ENCODE measurements at regions not wholly inside any gene's neighbourhood (a gene's known extent, or its start where the extent isn't known, plus 50 kb on each side); places are given as distances from the start of the nearest gene placed in this dataset.

DNA sequence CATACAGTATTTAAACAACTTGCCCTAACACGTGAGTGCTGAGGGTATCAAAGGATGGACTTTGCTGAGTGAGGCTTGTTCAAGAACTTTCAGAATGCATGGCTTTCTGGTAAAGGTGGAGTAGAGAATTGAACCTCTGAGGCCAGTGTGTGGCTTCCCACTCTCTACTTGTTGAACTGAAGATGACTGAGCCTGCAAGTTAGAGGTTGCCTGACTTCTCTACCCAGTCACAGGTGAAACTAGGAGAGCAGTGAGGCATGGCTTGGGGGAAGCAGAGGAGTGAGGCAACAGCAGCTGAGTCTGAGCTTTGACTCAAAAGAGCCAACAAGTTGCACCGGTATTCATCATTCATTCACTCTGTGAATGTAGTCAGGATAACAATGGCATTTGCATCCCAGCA, 256.4 kb upstream of the SESN3 start:
- DNase-seq (ENCODE audit: low spot score) (no peak), FAIRE-seq (no peak)

DNA sequence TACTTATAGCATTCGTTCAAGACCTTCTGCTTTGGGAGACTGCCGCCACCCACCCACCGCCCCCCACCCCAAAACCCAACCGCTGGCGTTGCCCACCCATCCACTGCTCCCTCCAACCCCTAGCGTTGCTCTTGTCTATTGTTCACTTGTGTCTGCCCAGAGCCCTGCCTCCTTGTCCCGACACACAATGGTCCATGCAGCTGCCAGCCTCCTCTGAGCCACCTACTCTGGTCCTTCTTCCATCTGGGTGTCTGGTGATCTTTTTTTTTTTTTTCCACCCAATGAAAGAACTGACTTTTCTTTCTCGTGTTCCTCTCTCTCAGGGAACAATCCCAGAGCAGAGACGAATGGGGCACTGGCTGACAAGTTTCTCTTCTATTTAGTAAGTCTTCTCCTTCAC, 256.0 kb upstream of the SESN3 start:
- FAIRE-seq (no peak), DNase-seq (ENCODE audit: low spot score) (no peak)

DNA sequence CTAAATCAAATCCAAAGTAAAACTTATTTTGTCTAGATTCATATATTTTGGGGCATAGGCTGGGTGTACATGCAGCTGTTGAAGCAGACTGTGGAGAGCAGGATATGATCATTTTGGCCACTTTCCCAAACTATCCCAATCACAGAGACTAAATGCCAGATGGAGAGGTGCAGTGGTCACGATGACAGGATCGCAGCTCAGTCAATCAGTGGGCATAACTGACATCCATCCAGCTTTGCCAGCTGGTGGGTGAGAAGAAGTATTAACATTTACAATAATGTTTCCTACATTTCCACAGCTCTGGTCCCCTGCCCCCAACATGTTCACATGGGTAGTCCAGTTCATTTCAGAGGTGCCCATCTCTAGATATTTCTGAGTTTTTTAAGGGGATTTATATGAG, 255.5 kb upstream of the SESN3 start:
- no peak for DNase-seq (ENCODE audit: low spot score)
- no peak for FAIRE-seq

DNA sequence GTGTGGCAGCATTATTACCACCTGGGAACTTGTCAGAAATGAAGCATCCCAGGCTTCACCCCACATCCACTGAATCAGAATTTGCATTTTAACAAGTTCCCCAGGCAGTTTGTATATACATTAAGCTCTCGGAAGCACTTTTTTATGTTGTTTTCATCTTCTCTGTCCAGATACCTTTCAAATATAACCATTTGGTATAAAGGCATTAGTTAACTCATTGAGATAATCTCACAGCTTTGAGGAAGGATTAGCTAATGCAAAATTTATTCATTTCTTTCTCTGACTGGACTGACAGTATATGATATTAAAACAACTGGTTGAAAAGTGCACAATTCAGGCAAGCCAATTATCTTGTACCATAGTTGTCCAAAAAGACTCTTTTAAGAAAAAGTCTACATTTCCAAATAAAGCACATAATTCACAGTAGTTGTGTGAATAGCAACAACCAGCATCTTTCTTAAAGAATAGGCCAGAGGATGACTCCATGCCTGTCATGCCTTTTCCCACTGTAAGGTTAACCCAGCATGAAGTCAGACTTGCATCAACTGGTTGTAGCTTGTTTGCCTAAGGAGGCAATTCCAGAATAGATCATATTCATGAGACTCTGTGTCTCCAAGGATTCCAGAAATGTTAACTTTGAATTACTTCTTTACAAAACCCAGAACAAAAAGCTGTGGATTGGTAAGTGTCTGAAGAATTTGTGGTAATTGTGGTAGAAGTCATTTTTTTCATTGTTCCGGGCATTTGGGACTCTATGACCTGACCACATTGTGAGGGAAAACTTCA, 254.3 kb upstream of the SESN3 start:
- FAIRE-seq: no peak

DNA sequence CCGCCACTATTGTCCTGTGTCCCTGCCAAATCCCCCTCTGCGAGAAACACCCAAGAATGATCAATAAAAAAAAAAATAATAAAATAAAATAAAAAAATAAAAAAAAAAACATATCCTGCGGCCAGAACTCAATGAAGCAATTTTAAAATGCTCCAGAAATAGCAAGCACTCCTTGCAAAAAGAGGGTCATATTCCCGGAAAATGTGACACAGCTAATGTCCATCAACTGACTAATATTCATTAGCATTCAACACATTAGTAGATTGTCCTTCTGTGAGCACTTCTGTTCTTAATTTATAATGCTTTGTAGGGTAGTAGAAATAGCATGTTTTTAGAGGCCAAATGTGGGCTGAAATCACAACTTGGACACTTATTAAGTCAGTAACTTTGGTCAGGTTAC, 252.3 kb upstream of the SESN3 start:
- no peak for DNase-seq (ENCODE audit: low spot score)
- no peak for FAIRE-seq

More for the DNA sequence above, 254.3 kb upstream of the SESN3 start:
- peak; percentile 31 for DNase-seq (ENCODE audit: low spot score)

DNA sequence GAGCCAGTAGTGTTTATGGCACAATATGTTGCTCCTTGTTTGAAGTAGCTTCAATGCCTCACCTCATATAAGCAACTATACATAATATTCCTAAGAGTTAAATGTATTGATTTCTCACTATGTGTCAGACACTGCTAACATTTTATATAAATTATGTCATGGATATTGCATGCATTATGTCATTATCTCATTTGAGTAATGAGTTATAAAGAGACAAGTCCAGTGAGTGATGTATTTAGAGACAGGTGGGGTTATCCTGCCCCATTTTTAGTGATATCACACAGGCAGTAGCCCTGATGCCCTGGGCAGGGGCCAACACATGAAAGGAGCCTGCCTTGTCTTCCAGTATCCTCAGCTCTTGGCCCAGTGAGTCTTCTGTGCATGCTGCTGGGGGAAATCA, 247.0 kb upstream of the SESN3 start:
- DNase-seq (ENCODE audit: low spot score) (no peak), FAIRE-seq (no peak)

DNA sequence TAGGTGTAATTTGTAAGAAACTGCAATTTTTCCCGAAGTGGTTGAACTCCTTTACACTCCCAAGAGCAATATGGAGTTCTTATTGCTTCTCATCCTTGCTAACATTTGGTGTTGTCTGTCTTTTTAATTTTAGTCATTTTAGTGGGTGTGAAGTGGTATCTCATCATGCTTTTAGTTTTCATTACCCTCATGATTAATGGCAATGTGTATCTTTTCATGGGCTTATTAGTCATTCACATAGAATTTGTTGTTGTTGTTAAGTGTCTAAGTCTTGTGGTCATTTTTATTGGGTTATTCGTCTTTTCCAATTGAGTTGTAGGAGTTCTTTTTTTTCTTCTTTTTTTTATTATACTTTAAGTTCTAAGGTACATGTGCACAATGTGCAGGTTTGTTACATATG, 238.3 kb upstream of the SESN3 start:
- no peak for DNase-seq (ENCODE audit: low spot score)

DNA sequence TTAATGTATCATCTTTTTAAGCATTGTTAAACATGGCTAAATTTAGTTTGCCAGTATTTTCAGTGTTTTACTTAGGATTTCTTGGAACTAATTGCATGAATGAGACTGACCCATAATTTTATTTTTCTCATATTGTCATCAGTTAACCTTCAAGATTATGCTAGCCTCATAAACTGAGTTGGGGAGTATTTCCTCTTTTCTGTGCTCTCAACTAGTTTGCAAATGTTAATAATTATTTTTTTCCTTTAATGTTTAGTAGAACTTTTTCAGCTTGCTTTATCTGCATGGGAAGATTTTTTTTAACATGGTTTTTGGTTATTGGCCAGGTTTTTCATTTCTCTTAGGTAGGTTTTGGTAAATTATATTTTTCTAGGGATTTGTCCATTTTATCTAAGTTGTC, 235.4 kb upstream of the SESN3 start:
- no peak for FAIRE-seq
- DNase-seq (ENCODE audit: low spot score): no peak

More for the DNA sequence above, 238.3 kb upstream of the SESN3 start:
- no peak for FAIRE-seq

DNA sequence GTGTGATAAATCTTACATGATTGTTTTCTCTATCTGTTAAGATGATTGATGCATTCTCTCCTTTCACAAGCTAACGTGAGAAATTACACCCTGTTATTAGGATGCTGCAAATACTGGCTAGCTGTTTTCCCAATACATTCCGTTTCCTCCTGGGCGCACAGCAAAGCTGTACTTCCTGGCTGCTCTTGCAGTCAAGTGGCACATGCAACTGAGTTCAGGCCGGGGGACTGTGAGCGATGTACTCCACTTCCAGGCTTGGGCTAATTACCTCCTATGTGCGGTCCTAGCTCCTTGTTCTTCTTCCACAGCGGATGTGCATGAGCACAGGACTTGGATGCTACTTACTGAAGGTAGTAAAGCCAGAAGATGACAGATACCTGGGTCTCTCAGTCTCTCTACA, 234.9 kb upstream of the SESN3 start:
- no peak for DNase-seq (ENCODE audit: low spot score)
- FAIRE-seq: no peak

DNA sequence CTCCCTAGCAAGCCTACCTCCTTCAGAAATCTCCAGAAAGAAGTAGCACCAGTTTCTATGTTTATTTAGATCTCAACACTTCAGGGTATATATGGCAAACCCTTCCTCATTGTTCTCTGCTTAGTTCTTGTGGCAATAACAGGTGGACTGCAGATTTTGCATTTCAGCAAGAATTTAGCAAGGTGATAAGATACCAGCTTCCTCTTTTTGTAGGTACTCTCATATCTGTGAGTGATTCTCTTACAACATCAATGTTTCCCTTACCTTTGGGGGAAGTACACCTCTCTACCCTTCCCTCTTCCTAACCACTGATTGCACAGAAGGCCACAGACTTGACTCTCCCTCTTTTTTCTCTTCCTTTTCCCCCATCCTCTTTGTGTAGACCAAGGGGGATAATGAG, 230.9 kb upstream of the SESN3 start:
- DNase-seq (ENCODE audit: low spot score) (no peak), FAIRE-seq (no peak)

DNA sequence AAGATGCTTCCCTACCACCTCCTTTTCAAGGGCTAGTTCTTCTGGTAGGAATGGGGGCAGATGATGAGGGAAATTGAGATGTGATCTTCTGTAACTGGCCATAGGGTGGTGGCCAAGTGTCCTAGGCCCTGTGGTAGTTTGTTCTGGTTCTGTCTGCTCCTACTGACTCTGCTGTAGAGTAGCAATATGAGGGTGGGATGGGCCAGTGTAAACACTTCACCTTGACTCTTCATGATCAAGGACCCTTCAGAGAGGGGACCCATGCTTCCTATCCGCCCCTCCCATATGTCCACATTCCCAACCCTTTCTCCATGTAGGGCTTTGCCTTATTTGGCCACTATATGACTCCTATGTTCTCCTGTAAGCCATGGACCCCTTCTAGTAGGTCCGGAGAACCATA, 230.3 kb upstream of the SESN3 start:
- no peak for DNase-seq (ENCODE audit: low spot score)
- FAIRE-seq: no peak

DNA sequence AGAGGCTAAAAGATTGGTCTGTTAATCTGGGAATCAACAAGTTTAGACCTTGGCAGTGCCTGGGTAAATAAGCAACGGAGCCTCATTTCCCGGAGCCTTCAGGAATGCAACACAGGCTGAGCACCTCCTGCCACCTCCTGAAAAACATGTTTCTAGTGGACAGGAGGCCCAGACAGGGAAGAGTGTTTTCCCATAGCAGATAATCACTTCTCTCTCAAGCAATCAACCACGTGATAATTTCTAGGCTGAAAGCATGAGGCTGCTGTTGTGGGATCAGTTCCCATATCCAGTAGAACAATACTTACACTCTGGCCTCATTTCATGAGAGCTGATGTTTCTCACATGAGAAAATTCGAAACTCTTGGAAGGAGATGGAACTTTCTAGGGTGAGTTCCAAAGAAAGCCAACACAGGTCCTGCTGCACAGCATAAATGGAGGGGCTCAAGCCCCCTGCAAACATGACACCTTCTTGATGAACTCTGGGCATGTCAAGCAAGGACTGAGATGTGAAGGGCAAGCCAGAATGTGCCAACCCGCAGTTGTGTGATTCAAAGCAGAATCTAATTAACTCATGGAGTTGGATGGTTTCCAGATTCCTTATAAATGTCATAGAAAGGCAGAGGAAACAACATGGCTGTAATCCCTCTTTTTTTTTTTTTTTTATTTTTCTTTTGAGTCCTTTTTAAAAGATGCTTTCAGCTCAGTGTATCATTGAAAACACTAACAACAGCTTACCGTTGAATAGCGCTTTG, 228.5 kb upstream of the SESN3 start:
- FAIRE-seq (no peak), DNase-seq (ENCODE audit: low spot score) (no peak)

DNA sequence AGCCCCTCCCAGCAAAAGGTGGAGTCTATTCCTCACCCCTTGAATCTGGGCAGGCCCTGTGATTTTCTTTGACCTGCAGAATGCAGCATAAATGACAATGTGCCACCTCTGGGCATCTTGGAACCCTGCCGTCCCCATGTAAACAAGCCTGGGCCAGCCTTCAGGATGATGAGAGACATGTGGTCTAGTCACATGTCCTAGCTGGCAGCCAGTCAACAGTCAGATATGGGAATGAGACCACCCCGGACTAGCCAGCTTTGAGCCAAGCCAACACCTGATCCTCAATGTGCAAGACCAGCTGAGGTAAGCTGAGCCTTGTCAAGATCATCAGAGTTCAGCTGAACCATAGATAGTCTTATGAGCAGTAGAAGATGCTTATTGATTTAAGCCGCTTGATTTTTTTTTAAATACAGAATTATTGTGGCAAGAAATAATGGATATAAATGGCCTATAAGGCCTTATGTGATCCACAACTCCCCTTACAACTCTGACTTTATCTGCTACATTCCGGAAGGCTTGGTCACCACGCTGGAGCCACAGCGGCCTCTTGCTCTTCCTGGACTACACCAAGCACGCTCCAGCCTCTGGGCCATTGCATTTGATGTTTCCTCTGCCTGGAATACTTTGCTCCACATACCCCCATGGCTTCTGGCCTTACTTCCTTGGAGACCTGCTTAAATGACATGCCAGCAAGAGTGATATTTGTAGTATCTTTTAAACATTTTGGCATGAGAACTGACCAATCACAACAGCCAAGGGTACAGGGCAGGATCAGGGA, 225.9 kb upstream of the SESN3 start:
- FAIRE-seq (peak; percentile 82), DNase-seq (ENCODE audit: low spot score) (no peak)

DNA sequence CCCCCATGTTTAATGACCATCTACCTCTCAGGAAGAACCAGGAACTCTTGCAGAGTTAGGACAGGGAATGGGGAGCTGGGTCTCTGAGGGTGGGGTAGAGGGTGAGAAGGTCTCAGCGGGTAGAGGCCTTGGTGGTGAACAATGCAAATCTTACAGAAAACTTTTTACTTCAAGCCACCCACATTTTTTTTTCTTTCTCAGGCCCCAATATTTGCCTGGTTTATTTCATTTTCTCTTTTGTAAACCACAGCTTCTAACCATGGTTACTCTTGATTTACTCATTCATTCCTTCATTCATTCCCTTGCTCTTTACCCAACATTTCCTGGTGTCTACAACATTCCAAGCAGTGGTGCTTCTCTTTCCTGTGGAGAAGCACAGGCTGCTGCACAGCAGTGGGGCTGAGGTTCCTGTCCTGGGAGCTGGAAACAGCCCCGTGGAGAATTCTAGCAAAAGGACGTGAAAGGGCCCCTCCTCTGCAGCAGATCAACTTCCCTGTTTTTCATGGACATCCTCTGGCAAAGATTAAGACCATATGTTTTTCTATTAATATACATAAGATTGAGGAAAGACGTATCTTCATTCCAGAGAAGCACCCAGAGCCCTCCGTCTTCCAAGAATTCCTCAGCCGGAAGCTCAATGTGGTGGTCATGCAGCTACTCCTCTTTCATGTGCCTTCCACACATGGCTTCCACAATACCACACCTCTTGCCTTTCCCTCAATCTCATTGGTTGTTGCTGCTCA, 224.4 kb upstream of the SESN3 start:
- no peak for DNase-seq (ENCODE audit: low spot score)
- FAIRE-seq: no peak

DNA sequence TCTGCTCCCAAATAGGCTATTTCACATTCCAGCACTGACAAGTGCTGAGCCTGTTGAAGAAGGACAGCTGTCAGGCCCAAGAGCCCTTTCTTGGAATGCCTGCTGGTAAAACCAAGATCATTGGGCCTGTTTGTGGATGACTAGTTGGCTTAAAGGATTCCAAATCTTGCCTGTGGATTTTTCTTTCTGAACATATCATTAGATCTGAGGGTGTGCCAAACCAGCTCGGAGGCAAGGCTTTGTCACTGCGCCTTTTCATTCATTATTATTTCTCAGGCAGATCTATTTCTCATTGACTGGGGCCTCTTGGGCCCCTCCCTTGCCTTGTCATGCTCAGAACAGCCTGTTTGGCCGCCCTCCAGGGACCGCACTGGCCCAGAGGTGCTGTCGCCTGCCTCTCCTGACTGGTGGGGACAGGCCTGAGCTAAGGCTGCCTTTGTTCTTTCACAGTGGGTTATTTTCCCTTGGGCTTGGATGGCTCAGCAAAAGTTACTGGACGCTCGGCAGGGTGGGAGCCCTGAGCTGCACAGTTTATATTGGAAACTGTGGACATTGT, 222.7 kb upstream of the SESN3 start:
- FAIRE-seq (peak; percentile 27), DNase-seq (ENCODE audit: low spot score) (peak; percentile 48)

DNA sequence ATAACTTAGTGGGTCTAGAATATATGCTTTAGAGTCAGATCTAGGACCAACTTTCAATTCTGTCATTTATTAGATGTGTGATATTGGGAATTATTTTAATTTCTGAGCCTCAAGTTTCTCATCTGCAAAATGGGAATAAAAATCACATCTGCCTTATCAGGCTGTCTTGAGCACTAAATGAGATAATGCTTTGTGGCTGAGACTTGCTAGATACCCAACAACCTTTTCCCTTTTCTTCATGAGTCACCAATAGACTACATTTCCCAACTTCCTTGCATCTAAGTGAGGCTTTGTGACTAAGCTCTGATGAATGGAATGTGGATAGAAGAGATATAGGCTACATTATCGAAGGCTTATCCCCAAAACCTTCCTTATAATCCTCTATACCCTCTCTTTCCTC, 220.7 kb upstream of the SESN3 start:
- no peak for FAIRE-seq

DNA sequence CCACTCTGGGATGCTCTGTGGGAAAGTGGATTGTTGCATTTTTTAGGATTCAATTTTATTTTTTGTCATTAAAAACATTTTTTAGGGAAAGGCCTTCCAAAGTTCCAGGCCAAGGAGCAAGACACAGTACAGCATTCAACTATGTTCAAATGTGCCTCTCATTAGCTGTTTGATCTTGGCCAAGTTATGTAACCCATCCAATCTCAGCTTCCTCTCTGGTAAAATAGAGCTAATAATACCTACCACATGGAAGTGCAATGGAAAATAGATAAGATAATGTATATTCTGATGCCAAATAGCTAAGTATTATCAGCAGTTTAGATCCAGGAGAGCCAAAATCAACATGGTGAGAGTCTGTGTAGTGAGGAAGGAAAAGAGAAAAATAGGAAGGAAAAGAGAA, 220.3 kb upstream of the SESN3 start:
- FAIRE-seq: no peak

More for the DNA sequence above, 220.7 kb upstream of the SESN3 start:
- peak; percentile 21 for DNase-seq (ENCODE audit: low spot score)

DNA sequence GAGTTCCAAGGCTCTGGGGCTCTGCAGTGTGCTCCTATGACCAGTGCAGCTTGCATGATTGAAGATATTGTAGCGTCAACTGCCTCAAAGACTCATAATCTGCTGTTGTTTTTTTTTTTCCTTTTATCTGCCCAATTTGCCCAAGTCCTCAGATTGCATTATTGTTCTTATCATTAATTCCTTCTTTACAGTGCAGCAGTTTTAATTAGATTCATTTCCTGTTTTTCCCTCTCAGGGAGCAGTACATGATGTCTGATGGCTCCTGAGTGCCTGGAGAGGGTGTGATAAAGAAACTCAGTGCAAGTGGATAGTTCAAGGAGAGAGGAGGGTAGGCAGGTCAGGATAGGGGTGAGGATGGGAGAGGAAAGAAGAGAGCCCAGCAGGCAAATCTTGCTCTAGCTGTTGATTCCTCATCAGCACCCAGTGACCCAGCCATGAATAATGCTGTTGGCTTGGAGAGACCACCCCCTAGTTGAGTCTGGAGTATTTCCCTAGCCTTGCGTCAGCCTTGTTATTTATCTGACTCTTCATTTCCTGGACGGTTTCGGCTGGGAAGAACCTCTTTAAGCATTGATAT, 219.6 kb upstream of the SESN3 start:
- no peak for DNase-seq (ENCODE audit: low spot score)
- FAIRE-seq: no peak

More for the DNA sequence above, 220.3 kb upstream of the SESN3 start:
- no peak for DNase-seq (ENCODE audit: low spot score)

DNA sequence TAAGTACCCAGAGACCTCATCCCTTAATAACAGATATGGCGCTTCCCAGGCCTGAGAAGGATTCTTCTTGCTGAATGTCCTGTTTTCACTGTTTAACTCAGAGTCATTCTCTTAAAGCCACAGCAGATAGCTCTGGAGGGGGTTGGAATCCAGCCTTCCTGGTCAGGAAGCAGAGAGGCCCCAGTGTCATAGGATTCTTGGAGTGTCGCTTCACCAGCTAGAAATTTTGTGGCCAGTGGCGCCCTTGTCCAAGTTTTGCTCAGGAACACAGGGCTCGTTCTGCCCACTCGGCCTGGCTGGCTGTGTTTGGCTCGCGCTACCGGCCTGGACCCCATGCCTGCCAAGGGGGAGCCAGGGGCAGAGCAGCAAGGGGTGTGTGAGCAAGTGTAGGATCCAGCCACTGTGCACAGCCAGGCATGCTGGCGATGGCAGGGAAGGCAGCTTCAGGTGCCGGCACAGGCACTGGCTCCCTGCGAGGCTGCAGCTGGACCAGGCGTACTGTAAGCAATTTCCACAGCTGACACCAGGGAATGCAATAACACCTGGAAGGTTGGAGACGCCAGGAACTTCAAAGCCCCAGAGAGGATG, 214.8 kb upstream of the SESN3 start:
- FAIRE-seq (no peak), DNase-seq (ENCODE audit: low spot score) (no peak)
